Neural cell (in vitro differentiated cells): ENCODE measurements at regions not wholly inside any gene's neighbourhood (a gene's known extent, or its start where the extent isn't known, plus 50 kb on each side); places are given as distances from the start of the nearest gene placed in this dataset.

ENCODE experiments used
- EP300 ChIP-seq: fragments of 450-650 bp; conservative IDR thresholded peaks from 2 replicates; pipeline ENCODE4 v1.6.1; 2014; ENCODE audit warnings: antibody characterized with exemption, mild to moderate bottlenecking, moderate library complexity; ENCODE audit not compliant: poor library complexity, severe bottlenecking
- EZH2 ChIP-seq: fragments of 200-600, 300-800 bp; shearing (Covaris generic), sonication (generic); IDR thresholded peaks from 2 replicates; pipeline ENCODE4 v1.6.1; 2014; ENCODE audit warnings: antibody characterized with exemption, low read length, borderline replicate concordance, mild to moderate bottlenecking; ENCODE audit not compliant: insufficient read depth, poor library complexity, severe bottlenecking
- MXI1 ChIP-seq: fragments of 450-650 bp; conservative IDR thresholded peaks from 2 replicates; pipeline ENCODE4 v1.6.1; 2014; ENCODE audit warnings: antibody characterized with exemption, mild to moderate bottlenecking; ENCODE audit not compliant: poor library complexity, severe bottlenecking
- POLR2AphosphoS5 ChIP-seq: IDR thresholded peaks from 2 replicates; pipeline ENCODE4 v1.6.1; 2012
- RAD21 ChIP-seq: fragments of 450-650 bp; conservative IDR thresholded peaks from 2 replicates; pipeline ENCODE4 v1.6.1; 2014; ENCODE audit warnings: antibody characterized with exemption, mild to moderate bottlenecking, moderate library complexity
- SMC3 ChIP-seq: fragments of 450-650 bp; conservative IDR thresholded peaks from 2 replicates; pipeline ENCODE4 v1.6.1; 2014; ENCODE audit warnings: antibody characterized with exemption, mild to moderate bottlenecking, moderate library complexity; ENCODE audit not compliant: poor library complexity
- TAF1 ChIP-seq: IDR thresholded peaks from 2 replicates; pipeline ENCODE4 v1.6.1; 2012; ENCODE audit warnings: low read depth
- TF ChIP-seq, protein P1 (sequence below): fragments of 450-650 bp; IDR thresholded peaks from 2 replicates; pipeline ENCODE4 v1.5.1; 2014; ENCODE audit warnings: antibody characterized with exemption, mild to moderate bottlenecking, moderate library complexity; ENCODE audit not compliant: poor library complexity, severe bottlenecking

DNA sequence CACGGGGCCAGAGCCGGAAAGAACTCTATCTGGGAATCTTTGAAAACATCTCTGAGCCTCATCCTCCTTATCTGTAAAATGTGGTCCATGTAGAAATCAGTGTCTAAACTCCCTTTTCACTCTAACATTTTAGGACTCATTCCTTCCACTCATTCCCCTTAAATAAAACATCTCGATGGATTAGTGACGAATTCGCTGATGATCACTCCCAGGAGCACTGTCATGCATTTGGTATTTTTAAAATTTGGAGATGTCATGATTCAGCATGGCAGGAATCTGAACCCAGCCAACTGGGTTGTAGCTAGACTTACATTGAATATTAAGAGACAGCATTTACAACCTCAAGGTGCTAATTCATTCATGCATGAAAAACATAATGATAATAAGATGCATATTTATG, 88.1 kb downstream of the SPANXN3 start:
- no peak for TF ChIP-seq EP300
- TF ChIP-seq, protein P1, sequence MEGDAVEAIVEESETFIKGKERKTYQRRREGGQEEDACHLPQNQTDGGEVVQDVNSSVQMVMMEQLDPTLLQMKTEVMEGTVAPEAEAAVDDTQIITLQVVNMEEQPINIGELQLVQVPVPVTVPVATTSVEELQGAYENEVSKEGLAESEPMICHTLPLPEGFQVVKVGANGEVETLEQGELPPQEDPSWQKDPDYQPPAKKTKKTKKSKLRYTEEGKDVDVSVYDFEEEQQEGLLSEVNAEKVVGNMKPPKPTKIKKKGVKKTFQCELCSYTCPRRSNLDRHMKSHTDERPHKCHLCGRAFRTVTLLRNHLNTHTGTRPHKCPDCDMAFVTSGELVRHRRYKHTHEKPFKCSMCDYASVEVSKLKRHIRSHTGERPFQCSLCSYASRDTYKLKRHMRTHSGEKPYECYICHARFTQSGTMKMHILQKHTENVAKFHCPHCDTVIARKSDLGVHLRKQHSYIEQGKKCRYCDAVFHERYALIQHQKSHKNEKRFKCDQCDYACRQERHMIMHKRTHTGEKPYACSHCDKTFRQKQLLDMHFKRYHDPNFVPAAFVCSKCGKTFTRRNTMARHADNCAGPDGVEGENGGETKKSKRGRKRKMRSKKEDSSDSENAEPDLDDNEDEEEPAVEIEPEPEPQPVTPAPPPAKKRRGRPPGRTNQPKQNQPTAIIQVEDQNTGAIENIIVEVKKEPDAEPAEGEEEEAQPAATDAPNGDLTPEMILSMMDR = no peak
- TF ChIP-seq EZH2 = no peak
- no peak for TF ChIP-seq TAF1
- no peak for TF ChIP-seq POLR2AphosphoS5
- TF ChIP-seq SMC3 = no peak
- no peak for TF ChIP-seq MXI1
- TF ChIP-seq RAD21 = no peak
